SW 1271 (cell line): ENCODE measurements at regions not wholly inside any gene's neighbourhood (a gene's known extent, or its start where the extent isn't known, plus 50 kb on each side); places are given as distances from the start of the nearest gene placed in this dataset.

ENCODE experiments used
- DNase-seq, 2 experiments: peaks; one replicate each; lab custom pipeline; 2025; lab: John Stamatoyannopoulos, UW

GRCh38 chr11:110832080-110832479 lies 119.8 kb upstream of the ARHGAP20 start:
- DNase-seq = no peak

GRCh38 chr11:110830747-110831146 lies 118.5 kb upstream of the ARHGAP20 start:
- DNase-seq = no peak

GRCh38 chr11:110830344-110830743 lies 118.1 kb upstream of the ARHGAP20 start:
- DNase-seq = no peak

- no peak for DNase-seq
Measured at GRCh38 chr11:110829873-110830272, 117.6 kb upstream of the ARHGAP20 start.

GRCh38 chr11:110828086-110828485 lies 115.8 kb upstream of the ARHGAP20 start:
- no peak for DNase-seq

- no peak for DNase-seq
Measured at GRCh38 chr11:110827276-110827675, 115.0 kb upstream of the ARHGAP20 start.

- DNase-seq = no peak
Measured at GRCh38 chr11:110824912-110825620, 112.8 kb upstream of the ARHGAP20 start.

GRCh38 chr11:110818032-110818687 lies 105.9 kb upstream of the ARHGAP20 start:
- no peak for DNase-seq

- no peak for DNase-seq
Measured at GRCh38 chr11:110812086-110812733, 100.0 kb upstream of the ARHGAP20 start.

GRCh38 chr11:110809417-110810199 lies 97.4 kb upstream of the ARHGAP20 start:
- DNase-seq = no peak

- no peak for DNase-seq
Measured at GRCh38 chr11:110808248-110808647, 96.0 kb upstream of the ARHGAP20 start.

GRCh38 chr11:110807801-110808200 lies 95.6 kb upstream of the ARHGAP20 start:
- DNase-seq = no peak

- DNase-seq = no peak
Measured at GRCh38 chr11:110805756-110806155, 93.5 kb upstream of the ARHGAP20 start.

GRCh38 chr11:110802162-110802561 lies 89.9 kb upstream of the ARHGAP20 start:
- no peak for DNase-seq

GRCh38 chr11:110801328-110801727 lies 89.1 kb upstream of the ARHGAP20 start:
- no peak for DNase-seq

- no peak for DNase-seq
Measured at GRCh38 chr11:110798201-110798900, 86.1 kb upstream of the ARHGAP20 start.

GRCh38 chr11:110797453-110797852 lies 85.2 kb upstream of the ARHGAP20 start:
- no peak for DNase-seq

GRCh38 chr11:110795112-110795624 lies 82.9 kb upstream of the ARHGAP20 start:
- DNase-seq = no peak

- DNase-seq = no peak
Measured at GRCh38 chr11:110793556-110793955, 81.3 kb upstream of the ARHGAP20 start.

GRCh38 chr11:110791621-110792020 lies 79.4 kb upstream of the ARHGAP20 start:
- no peak for DNase-seq

GRCh38 chr11:110787680-110788079 lies 75.4 kb upstream of the ARHGAP20 start:
- DNase-seq = no peak
